ENCODE measurements at regions not wholly inside any gene's neighbourhood (a gene's known extent, or its start where the extent isn't known, plus 50 kb on each side); places are given as distances from the start of the nearest gene placed in this dataset.

GRCh38 chr12:131536337-131536736, 174.6 kb upstream of the SFSWAP start:
- no peak for FAIRE-seq
- peaks cover 11% of the 10 kb centered on the region for H3K9me3 ChIP-seq (ENCODE audit: control insufficient read depth, low read depth, low read length)
- H3K4me1 ChIP-seq (ENCODE audit: control insufficient read depth, extremely low read depth, insufficient read depth, low read length): no peaks in the 10 kb centered on the region
- H3K4me3 ChIP-seq (ENCODE audit: control insufficient read depth in 2 of 3, extremely low read depth in 1 of 3, insufficient read depth in 2 of 3, low read depth in 1 of 3, low read length in 3 of 3): no peak overlapping the region
- no peak overlapping the region for H3K27ac ChIP-seq (ENCODE audit: control insufficient read depth, insufficient read depth, low read length)
- TF ChIP-seq EZH2 (IDR thresholded peaks at IDR 0.05; ENCODE audit: low read length): no peak
- no peak for TF ChIP-seq CTCF (optimal IDR thresholded peaks at IDR 0.05 in 1 of 3, IDR thresholded peaks at IDR 0.05 in 1 of 3, conservative IDR thresholded peaks at IDR 0.05 in 1 of 3; ENCODE audit: extremely low read depth in 1 of 3, insufficient read depth in 2 of 3, low read length in 3 of 3)
- no peaks in the 10 kb centered on the region for H3K9me1 ChIP-seq (ENCODE audit: control insufficient read depth, extremely low read depth, insufficient read depth, low read length)
- H2AFZ ChIP-seq (ENCODE audit: control insufficient read depth, low read length): no peak overlapping the region
- DNase-seq (ENCODE audit: low read depth, low spot score): no peak
- H4K20me1 ChIP-seq (ENCODE audit: control insufficient read depth, extremely low read depth, insufficient read depth, low read length): no peaks in the 10 kb centered on the region
- no peaks in the 10 kb centered on the region for H3K36me3 ChIP-seq (ENCODE audit: control insufficient read depth in 2 of 2, extremely low read depth in 1 of 2, insufficient read depth in 2 of 2, low read length in 2 of 2)
- dilution Hi-C loops (cut with MboI; ENCODE audit: extremely low pct_ligation_motif_present, low sequenced_read_pairs): no loop called here
- no peak overlapping the region for H3K4me2 ChIP-seq (ENCODE audit: control insufficient read depth, extremely low read depth, insufficient read depth, low read depth, low read length)
- H3K79me2 ChIP-seq (ENCODE audit: control insufficient read depth, insufficient read depth, low read length): no peaks in the 10 kb centered on the region
- no peak overlapping the region for H3K9ac ChIP-seq (ENCODE audit: control insufficient read depth, extremely low read depth, insufficient read depth, low read length)
- no peaks in the 10 kb centered on the region for H3K27me3 ChIP-seq (ENCODE audit: control insufficient read depth, extremely low read depth, insufficient read depth, low read length)

DNA sequence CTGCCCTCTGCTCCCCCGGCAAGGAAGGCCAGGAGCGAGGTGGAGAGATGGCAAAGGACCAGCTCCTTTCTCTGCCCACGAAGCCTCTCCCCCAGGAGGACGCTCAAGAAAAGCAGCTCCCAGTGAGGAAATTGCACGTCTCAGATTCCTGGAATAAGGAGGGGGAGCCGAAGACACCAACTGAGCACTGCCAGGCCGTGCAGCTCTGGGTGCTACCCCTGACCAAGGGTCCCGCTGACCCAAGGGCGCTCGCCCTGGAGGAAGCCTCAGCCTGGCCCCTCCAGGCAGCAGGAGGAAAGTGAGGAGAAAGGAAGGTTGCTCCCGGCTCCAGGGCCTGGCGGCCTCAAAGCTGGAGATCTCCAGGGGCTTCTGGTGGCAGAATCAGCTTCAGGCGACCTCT, 174.1 kb upstream of the SFSWAP start:
- Histone ChIP-seq H3K36me3 (ENCODE audit: control insufficient read depth in 2 of 2, extremely low read depth in 1 of 2, insufficient read depth in 2 of 2, low read length in 2 of 2) (no peaks in the 10 kb centered on the region), H2AFZ (ENCODE audit: control insufficient read depth, low read length) (no peak overlapping the region), H3K4me3 (ENCODE audit: control insufficient read depth in 2 of 3, extremely low read depth in 1 of 3, insufficient read depth in 2 of 3, low read depth in 1 of 3, low read length in 3 of 3) (no peak overlapping the region), H3K4me1 (ENCODE audit: control insufficient read depth, extremely low read depth, insufficient read depth, low read length) (no peaks in the 10 kb centered on the region), H3K9me1 (ENCODE audit: control insufficient read depth, extremely low read depth, insufficient read depth, low read length) (no peaks in the 10 kb centered on the region), H3K27ac (ENCODE audit: control insufficient read depth, insufficient read depth, low read length) (no peak overlapping the region), H3K4me2 (ENCODE audit: control insufficient read depth, extremely low read depth, insufficient read depth, low read depth, low read length) (no peak overlapping the region), H3K79me2 (ENCODE audit: control insufficient read depth, insufficient read depth, low read length) (no peaks in the 10 kb centered on the region), H3K9ac (ENCODE audit: control insufficient read depth, extremely low read depth, insufficient read depth, low read length) (no peak overlapping the region), H3K9me3 (ENCODE audit: control insufficient read depth, low read depth, low read length) (peaks cover 11% of the 10 kb centered on the region), H3K27me3 (ENCODE audit: control insufficient read depth, extremely low read depth, insufficient read depth, low read length) (no peaks in the 10 kb centered on the region), H4K20me1 (ENCODE audit: control insufficient read depth, extremely low read depth, insufficient read depth, low read length) (no peaks in the 10 kb centered on the region)
- DNase-seq (ENCODE audit: low read depth, low spot score): no peak
- dilution Hi-C loops (cut with MboI; ENCODE audit: extremely low pct_ligation_motif_present, low sequenced_read_pairs): no loop called here
- no peak for TF ChIP-seq CTCF (optimal IDR thresholded peaks at IDR 0.05 in 1 of 3, IDR thresholded peaks at IDR 0.05 in 1 of 3, conservative IDR thresholded peaks at IDR 0.05 in 1 of 3; ENCODE audit: extremely low read depth in 1 of 3, insufficient read depth in 2 of 3, low read length in 3 of 3)
- no peak for FAIRE-seq

Data from keratinocyte (primary cell).